ENCODE measurements at regions not wholly inside any gene's neighbourhood (a gene's known extent, or its start where the extent isn't known, plus 50 kb on each side); places are given as distances from the start of the nearest gene placed in this dataset.

DNA sequence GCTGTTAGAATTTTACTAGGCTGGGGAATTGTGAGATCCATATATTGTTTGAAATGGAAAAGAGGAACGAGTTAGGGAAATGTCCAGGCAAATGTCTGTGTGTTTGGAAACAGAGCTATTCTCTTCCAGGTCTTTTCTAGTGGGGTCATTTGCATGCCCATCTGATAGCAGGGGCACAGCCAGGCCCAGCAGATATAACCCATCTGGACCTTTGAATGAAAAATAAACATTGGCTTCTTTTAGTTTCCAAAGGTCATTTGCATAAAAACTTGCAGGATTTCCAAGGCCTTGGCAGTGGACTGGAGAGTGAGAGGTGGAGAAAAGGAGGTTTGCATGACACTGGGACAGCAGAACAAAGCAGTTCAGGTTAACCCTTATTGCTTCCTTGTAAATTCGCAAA, 188.0 kb upstream of the GPR26 start:
- no peaks in the 10 kb centered on the region for H3K4me1 ChIP-seq (ENCODE audit: control insufficient read depth in 1 of 2, extremely low read depth in 1 of 2, insufficient read depth in 2 of 2, low read length in 2 of 2)
- Mint-ChIP-seq H3K27me3 (peaks cover 12 to 18% of the 10 kb centered on the region in 2 donors), H3K9me3 (no peaks in the 10 kb centered on the region), H3K36me3 (no peaks in the 10 kb centered on the region), H3K27ac (no peak overlapping the region), H3K4me3 (no peak overlapping the region), H3K4me1 (no peaks in the 10 kb centered on the region)
- CTCF ChIA-PET: no interaction called here
- no peak for DNase-seq
- no peaks in the 10 kb centered on the region for H3K9me3 ChIP-seq
- POLR2A ChIA-PET: no interaction called here
- H3K4me3 ChIP-seq (ENCODE audit: control insufficient read depth in 1 of 2, extremely low read depth in 1 of 2, low read length in 1 of 2): no peak overlapping the region
- H3K27ac ChIP-seq (ENCODE audit: low read length): no peak overlapping the region
- no peaks in the 10 kb centered on the region for H3K36me3 ChIP-seq (ENCODE audit: control insufficient read depth in 2 of 2, extremely low read depth in 1 of 2, insufficient read depth in 1 of 2, low read length in 1 of 2)
- no peak for ATAC-seq (replicated peaks in 1 of 4)
- WGBS (ENCODE audit: insufficient coverage): 29% methylated on average over 1 of the region's 2 CpGs
- peaks cover 0 to 17% of the 10 kb centered on the region in 2 experiments for H3K27me3 ChIP-seq (replicated peaks in 1 of 2; ENCODE audit: control insufficient read depth in 2 of 2, extremely low read depth in 1 of 2, insufficient read depth in 2 of 2, low read length in 1 of 2)

DNA sequence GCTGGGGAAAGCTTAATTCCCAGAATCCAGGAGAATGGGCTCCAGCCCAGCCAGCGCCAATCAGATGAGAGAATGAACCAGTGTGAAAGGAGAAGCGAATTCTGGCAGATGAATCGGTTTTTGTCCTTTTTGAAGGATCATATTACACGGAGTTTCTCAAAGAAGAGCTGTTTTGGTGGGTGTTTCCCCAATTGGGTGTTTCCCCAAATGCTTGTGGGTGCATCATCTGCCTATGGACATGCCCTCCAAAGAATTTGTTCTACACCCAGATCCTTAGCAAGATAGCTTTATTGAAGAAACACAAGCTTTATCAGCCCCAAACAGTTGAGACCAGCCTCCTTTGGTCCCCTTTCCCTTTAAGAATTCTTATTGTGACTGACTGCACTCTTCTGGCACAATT, 186.5 kb upstream of the GPR26 start:
- H3K9me3 Mint-ChIP-seq: no peaks in the 10 kb centered on the region
- H3K27me3 Mint-ChIP-seq: peaks cover 11 to 25% of the 10 kb centered on the region in 2 donors
- DNase-seq (no peak), ATAC-seq (replicated peaks in 1 of 4) (no peak)
- no peaks in the 10 kb centered on the region for H3K9me3 ChIP-seq
- H3K27ac Mint-ChIP-seq: no peak overlapping the region
- no peak overlapping the region for H3K4me3 Mint-ChIP-seq
- no peaks in the 10 kb centered on the region for H3K4me1 Mint-ChIP-seq
- H3K4me1 ChIP-seq (ENCODE audit: control insufficient read depth in 1 of 2, extremely low read depth in 1 of 2, insufficient read depth in 2 of 2, low read length in 2 of 2): no peaks in the 10 kb centered on the region
- ChIA-PET CTCF (no interaction called here), POLR2A (no interaction called here)
- H3K4me3 ChIP-seq (ENCODE audit: control insufficient read depth in 1 of 2, extremely low read depth in 1 of 2, low read length in 1 of 2): no peak overlapping the region
- H3K36me3 Mint-ChIP-seq: no peaks in the 10 kb centered on the region
- 71% methylated on average over 3 of the region's 4 CpGs for WGBS (ENCODE audit: insufficient coverage)
- peaks cover 0 to 12% of the 10 kb centered on the region in 2 experiments for H3K27me3 ChIP-seq (replicated peaks in 1 of 2; ENCODE audit: control insufficient read depth in 2 of 2, extremely low read depth in 1 of 2, insufficient read depth in 2 of 2, low read length in 1 of 2)
- no peak overlapping the region for H3K27ac ChIP-seq (ENCODE audit: low read length)
- H3K36me3 ChIP-seq (ENCODE audit: control insufficient read depth in 2 of 2, extremely low read depth in 1 of 2, insufficient read depth in 1 of 2, low read length in 1 of 2): no peaks in the 10 kb centered on the region

DNA sequence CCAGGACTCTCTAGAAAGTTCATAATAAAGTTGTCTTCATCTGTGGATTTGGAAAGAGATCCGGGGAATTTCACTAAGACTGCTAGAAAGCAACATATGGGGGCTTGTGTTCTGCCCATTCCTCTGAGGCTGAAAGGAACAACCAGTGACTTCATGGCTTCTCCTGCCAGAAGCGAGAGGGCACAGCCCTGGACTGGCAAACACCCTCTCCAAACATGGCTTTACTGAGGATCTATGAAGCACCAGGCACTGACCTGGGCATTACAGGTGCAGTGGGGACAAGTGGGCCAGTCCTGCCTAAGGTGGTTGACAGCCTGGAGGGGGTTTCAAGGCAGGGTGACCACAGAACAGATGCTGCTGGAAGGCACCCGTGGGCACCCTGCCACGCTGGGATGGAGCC, 185.8 kb upstream of the GPR26 start:
- Histone ChIP-seq H3K4me1 (ENCODE audit: control insufficient read depth in 1 of 2, extremely low read depth in 1 of 2, insufficient read depth in 2 of 2, low read length in 2 of 2) (no peaks in the 10 kb centered on the region), H3K27ac (ENCODE audit: low read length) (no peak overlapping the region), H3K9me3 (no peaks in the 10 kb centered on the region), H3K27me3 (replicated peaks in 1 of 2; ENCODE audit: control insufficient read depth in 2 of 2, extremely low read depth in 1 of 2, insufficient read depth in 2 of 2, low read length in 1 of 2) (peaks cover 0 to 12% of the 10 kb centered on the region in 2 experiments), H3K36me3 (ENCODE audit: control insufficient read depth in 2 of 2, extremely low read depth in 1 of 2, insufficient read depth in 1 of 2, low read length in 1 of 2) (no peaks in the 10 kb centered on the region), H3K4me3 (ENCODE audit: control insufficient read depth in 1 of 2, extremely low read depth in 1 of 2, low read length in 1 of 2) (no peak overlapping the region)
- H3K9me3 Mint-ChIP-seq: no peaks in the 10 kb centered on the region
- H3K27ac Mint-ChIP-seq: no peak overlapping the region
- DNase-seq: no peak
- ChIA-PET POLR2A (no interaction called here), CTCF (no interaction called here)
- H3K4me3 Mint-ChIP-seq: no peak overlapping the region
- no peak for ATAC-seq (replicated peaks in 1 of 4)
- WGBS (ENCODE audit: insufficient coverage): 70% methylated on average over 3 of the region's 4 CpGs
- H3K36me3 Mint-ChIP-seq: no peaks in the 10 kb centered on the region
- no peaks in the 10 kb centered on the region for H3K4me1 Mint-ChIP-seq
- H3K27me3 Mint-ChIP-seq: peaks cover 11 to 25% of the 10 kb centered on the region in 2 donors

DNA sequence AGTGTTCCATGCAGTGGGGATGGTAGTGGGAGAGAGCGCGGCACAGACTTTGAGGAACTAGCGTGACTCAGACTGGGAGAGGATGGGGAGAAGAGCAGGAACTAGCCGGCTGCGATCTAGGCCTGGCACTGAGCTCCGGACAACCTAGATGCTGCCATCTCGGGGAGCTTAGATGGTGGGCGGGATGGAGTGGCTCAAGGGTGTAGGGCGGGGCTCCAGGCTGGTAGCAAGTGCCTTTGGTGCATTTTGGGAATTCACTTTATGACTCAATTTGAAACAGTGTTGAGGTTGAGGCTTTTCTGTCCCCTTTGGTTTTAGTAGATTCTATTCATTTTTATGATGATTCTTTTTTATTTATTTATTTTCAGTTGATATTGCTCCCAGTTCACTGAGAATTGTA, 185.3 kb upstream of the GPR26 start:
- CTCF ChIA-PET: no interaction called here
- no peak overlapping the region for H3K27ac Mint-ChIP-seq
- no peak for DNase-seq
- H3K9me3 Mint-ChIP-seq: no peaks in the 10 kb centered on the region
- no peaks in the 10 kb centered on the region for H3K9me3 ChIP-seq
- no peaks in the 10 kb centered on the region for H3K36me3 ChIP-seq (ENCODE audit: control insufficient read depth in 2 of 2, extremely low read depth in 1 of 2, insufficient read depth in 1 of 2, low read length in 1 of 2)
- H3K27me3 ChIP-seq (replicated peaks in 1 of 2; ENCODE audit: control insufficient read depth in 2 of 2, extremely low read depth in 1 of 2, insufficient read depth in 2 of 2, low read length in 1 of 2): peaks cover 0 to 12% of the 10 kb centered on the region in 2 experiments
- POLR2A ChIA-PET: no interaction called here
- no peak overlapping the region for H3K27ac ChIP-seq (ENCODE audit: low read length)
- ATAC-seq (replicated peaks in 1 of 4): no peak
- H3K27me3 Mint-ChIP-seq: peaks cover 11 to 25% of the 10 kb centered on the region in 2 donors
- H3K4me3 ChIP-seq (ENCODE audit: control insufficient read depth in 1 of 2, extremely low read depth in 1 of 2, low read length in 1 of 2): no peak overlapping the region
- H3K4me3 Mint-ChIP-seq: no peak overlapping the region
- WGBS (ENCODE audit: insufficient coverage): 85% methylated on average over 7 of the region's 9 CpGs
- no peaks in the 10 kb centered on the region for H3K4me1 Mint-ChIP-seq
- no peaks in the 10 kb centered on the region for H3K36me3 Mint-ChIP-seq
- H3K4me1 ChIP-seq (ENCODE audit: control insufficient read depth in 1 of 2, extremely low read depth in 1 of 2, insufficient read depth in 2 of 2, low read length in 2 of 2): no peaks in the 10 kb centered on the region

DNA sequence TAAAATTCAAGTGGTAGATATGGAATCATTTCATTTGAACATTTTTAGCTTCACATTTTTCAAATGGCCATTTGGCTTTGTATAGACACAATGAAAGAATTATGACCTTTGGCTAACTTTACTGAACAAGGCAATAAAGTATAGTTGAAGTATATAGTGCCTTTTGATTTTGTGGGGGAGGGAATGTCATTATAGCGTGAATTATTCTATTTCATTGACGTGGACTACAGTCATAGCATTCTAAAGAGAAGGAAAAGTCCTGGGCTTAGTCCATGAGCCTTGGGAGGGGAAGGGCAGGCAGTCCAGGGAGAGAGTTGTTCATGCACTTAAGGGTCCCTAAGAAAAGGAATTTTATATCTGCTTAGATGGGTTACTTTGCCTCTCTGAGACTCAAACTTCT, 181.4 kb upstream of the GPR26 start:
- H3K4me3 ChIP-seq (ENCODE audit: control insufficient read depth in 1 of 2, extremely low read depth in 1 of 2, low read length in 1 of 2): no peak overlapping the region
- POLR2A ChIA-PET: no interaction called here
- no peaks in the 10 kb centered on the region for H3K36me3 ChIP-seq (ENCODE audit: control insufficient read depth in 2 of 2, extremely low read depth in 1 of 2, insufficient read depth in 1 of 2, low read length in 1 of 2)
- peaks cover 0 to 16% of the 10 kb centered on the region in 2 experiments for H3K27me3 ChIP-seq (replicated peaks in 1 of 2; ENCODE audit: control insufficient read depth in 2 of 2, extremely low read depth in 1 of 2, insufficient read depth in 2 of 2, low read length in 1 of 2)
- H3K27ac Mint-ChIP-seq: no peak overlapping the region
- ATAC-seq (replicated peaks in 1 of 4): no peak
- H3K4me1 ChIP-seq (ENCODE audit: control insufficient read depth in 1 of 2, extremely low read depth in 1 of 2, insufficient read depth in 2 of 2, low read length in 2 of 2): no peaks in the 10 kb centered on the region
- 85% methylated on average over 2 of the region's 2 CpGs for WGBS (ENCODE audit: insufficient coverage)
- H3K9me3 Mint-ChIP-seq: no peaks in the 10 kb centered on the region
- CTCF ChIA-PET: no interaction called here
- peaks cover 19 to 32% of the 10 kb centered on the region in 2 donors for H3K27me3 Mint-ChIP-seq
- H3K36me3 Mint-ChIP-seq: no peaks in the 10 kb centered on the region
- H3K4me3 Mint-ChIP-seq: no peak overlapping the region
- H3K4me1 Mint-ChIP-seq: no peaks in the 10 kb centered on the region
- no peak for DNase-seq
- no peaks in the 10 kb centered on the region for H3K9me3 ChIP-seq
- H3K27ac ChIP-seq (ENCODE audit: low read length): no peak overlapping the region

DNA sequence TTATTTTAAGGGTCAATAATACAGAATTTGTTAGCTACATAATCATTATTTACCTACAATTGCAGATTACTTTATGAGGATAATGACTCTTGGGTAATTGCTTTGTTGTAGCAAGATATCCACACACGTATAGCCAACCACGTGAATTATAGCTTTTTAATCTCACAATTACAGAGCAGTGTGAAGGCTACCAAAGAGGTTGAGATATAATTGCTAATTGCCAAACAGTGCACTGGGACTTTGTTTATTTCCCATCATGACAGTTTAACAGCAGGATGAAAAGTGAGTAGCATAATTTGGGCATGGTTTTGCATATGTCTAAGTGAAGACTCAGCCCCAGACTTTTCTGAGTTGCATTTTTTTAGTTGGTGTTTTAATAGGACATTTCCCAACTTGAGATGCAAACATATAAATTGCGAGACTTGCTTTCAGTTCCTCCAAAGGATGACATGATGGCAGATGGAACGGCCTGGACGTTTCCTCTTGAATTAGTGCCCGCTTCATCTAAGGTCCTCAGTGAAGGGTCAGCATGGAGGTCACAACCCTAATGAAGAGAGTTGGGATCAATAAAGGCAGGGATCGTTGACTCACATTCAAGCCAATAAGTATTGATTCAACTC, 180.7 kb upstream of the GPR26 start:
- DNase-seq (no peak), ATAC-seq (replicated peaks in 1 of 4) (no peak)
- ChIA-PET POLR2A (no interaction called here), CTCF (no interaction called here)
- Mint-ChIP-seq H3K4me3 (no peak overlapping the region), H3K27ac (no peak overlapping the region), H3K36me3 (no peaks in the 10 kb centered on the region), H3K27me3 (peaks cover 15 to 39% of the 10 kb centered on the region in 2 donors), H3K4me1 (no peaks in the 10 kb centered on the region), H3K9me3 (no peaks in the 10 kb centered on the region)
- 62% methylated on average over 3 of the region's 7 CpGs for WGBS (ENCODE audit: insufficient coverage)
- no peaks in the 10 kb centered on the region for H3K36me3 ChIP-seq (ENCODE audit: control insufficient read depth in 2 of 2, extremely low read depth in 1 of 2, insufficient read depth in 1 of 2, low read length in 1 of 2)
- no peaks in the 10 kb centered on the region for H3K9me3 ChIP-seq
- peaks cover 0 to 15% of the 10 kb centered on the region in 2 experiments for H3K27me3 ChIP-seq (replicated peaks in 1 of 2; ENCODE audit: control insufficient read depth in 2 of 2, extremely low read depth in 1 of 2, insufficient read depth in 2 of 2, low read length in 1 of 2)
- no peak overlapping the region for H3K27ac ChIP-seq (ENCODE audit: low read length)
- no peak overlapping the region for H3K4me3 ChIP-seq (ENCODE audit: control insufficient read depth in 1 of 2, extremely low read depth in 1 of 2, low read length in 1 of 2)
- no peaks in the 10 kb centered on the region for H3K4me1 ChIP-seq (ENCODE audit: control insufficient read depth in 1 of 2, extremely low read depth in 1 of 2, insufficient read depth in 2 of 2, low read length in 2 of 2)

DNA sequence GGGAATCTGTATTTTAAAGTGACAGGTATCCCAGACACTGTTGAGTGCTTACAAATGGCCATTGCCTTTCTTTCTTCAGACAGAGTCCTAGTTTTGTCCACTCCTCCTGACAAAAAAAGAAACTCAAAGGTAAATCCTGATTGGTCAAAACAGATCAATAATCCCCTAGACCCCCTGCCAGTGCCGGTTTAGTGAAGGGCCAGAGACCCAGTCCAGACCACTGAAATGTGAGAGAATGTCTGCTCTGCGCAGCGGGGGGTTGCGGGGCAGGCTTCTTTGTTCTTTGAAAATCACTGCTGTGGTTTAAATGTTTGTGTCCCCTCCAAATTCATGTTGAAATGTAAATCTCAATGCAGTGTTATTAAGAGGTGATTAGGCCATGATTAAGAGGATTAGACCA, 177.7 kb upstream of the GPR26 start:
- Mint-ChIP-seq H3K9me3 (no peaks in the 10 kb centered on the region), H3K27me3 (peaks cover 19 to 55% of the 10 kb centered on the region in 2 donors), H3K4me3 (no peak overlapping the region), H3K27ac (no peak overlapping the region), H3K4me1 (no peaks in the 10 kb centered on the region), H3K36me3 (no peaks in the 10 kb centered on the region)
- H3K4me1 ChIP-seq (ENCODE audit: control insufficient read depth in 1 of 2, extremely low read depth in 1 of 2, insufficient read depth in 2 of 2, low read length in 2 of 2): no peaks in the 10 kb centered on the region
- ChIA-PET CTCF (no interaction called here), POLR2A (no interaction called here)
- WGBS (ENCODE audit: insufficient coverage): 100% methylated on average over 3 of the region's 4 CpGs
- DNase-seq (no peak), ATAC-seq (replicated peaks in 1 of 4) (no peak)
- H3K4me3 ChIP-seq (ENCODE audit: control insufficient read depth in 1 of 2, extremely low read depth in 1 of 2, low read length in 1 of 2): no peak overlapping the region
- no peak overlapping the region for H3K27ac ChIP-seq (ENCODE audit: low read length)
- no peaks in the 10 kb centered on the region for H3K9me3 ChIP-seq
- H3K36me3 ChIP-seq (ENCODE audit: control insufficient read depth in 2 of 2, extremely low read depth in 1 of 2, insufficient read depth in 1 of 2, low read length in 1 of 2): no peaks in the 10 kb centered on the region
- peaks cover 0 to 33% of the 10 kb centered on the region in 2 experiments for H3K27me3 ChIP-seq (replicated peaks in 1 of 2; ENCODE audit: control insufficient read depth in 2 of 2, extremely low read depth in 1 of 2, insufficient read depth in 2 of 2, low read length in 1 of 2)

Data from T-cell (primary cell).